CD4-positive, alpha-beta memory T cell (primary cell): ENCODE measurements at regions not wholly inside any gene's neighbourhood (a gene's known extent, or its start where the extent isn't known, plus 50 kb on each side); places are given as distances from the start of the nearest gene placed in this dataset.

Experiments
- CTCF ChIA-PET: fragments of 350-600 bp; sonication (Branson Sonifier 250); formaldehyde crosslinking; loops from one replicate; lab custom pipeline; 2021; ENCODE audit warnings: inconsistent platforms; ENCODE audit not compliant: partially characterized antibody; lab: Charles Lee
- POLR2A ChIA-PET: fragments of 350-600 bp; sonication (Branson Sonifier 250); formaldehyde crosslinking; loops from one replicate; lab custom pipeline; 2021; ENCODE audit not compliant: partially characterized antibody; lab: Charles Lee
- DNase-seq, 5 donors: peaks; one replicate each; pipeline versions ENCODE4 v3.0.0 to v3.0.0-alpha.2; 2020 to 2022; ENCODE audit warnings: mixed read lengths in 1 of 5
- H3K27ac ChIP-seq: one replicate; pipeline ENCODE4 v1.7.0; 2013; ENCODE audit warnings: low read depth, low read length
- H3K27me3 ChIP-seq: 2 replicates; pipeline ENCODE4 v1.7.0; 2013; ENCODE audit warnings: mild to moderate bottlenecking, low read length, moderate library complexity; ENCODE audit not compliant: insufficient read depth
- H3K36me3 ChIP-seq: 2 replicates; pipeline ENCODE4 v1.7.0; 2013; ENCODE audit warnings: mild to moderate bottlenecking, low read length, moderate library complexity; ENCODE audit not compliant: insufficient read depth
- H3K4me1 ChIP-seq: 2 replicates; pipeline ENCODE4 v1.7.0; 2013; ENCODE audit warnings: mild to moderate bottlenecking, low read length, moderate library complexity; ENCODE audit not compliant: insufficient read depth
- H3K4me3 ChIP-seq, 2 donors: one replicate each; pipeline ENCODE4 v1.7.0; 2013; ENCODE audit warnings: low read length in 2 of 2, mild to moderate bottlenecking in 1 of 2
- H3K9me3 ChIP-seq, 2 donors: one replicate each; pipeline ENCODE4 v1.7.0; 2013; ENCODE audit warnings: low read length in 2 of 2, control low read depth in 1 of 2; ENCODE audit not compliant: control insufficient read depth in 1 of 2
- H3K27ac Mint-ChIP-seq, 7 donors: one replicate each; pipeline ENCODE4 v1.8.0; 2020 to 2021; ENCODE audit warnings: mixed read lengths in 7 of 7, mild to moderate bottlenecking in 6 of 7, inconsistent platforms in 3 of 7, moderate library complexity in 3 of 7
- H3K27me3 Mint-ChIP-seq, 2 donors: one replicate each; pipeline ENCODE4 v1.8.0; 2020 to 2021; ENCODE audit warnings: mixed read lengths in 2 of 2
- H3K36me3 Mint-ChIP-seq, 2 donors: one replicate each; pipeline ENCODE4 v1.8.0; 2020 to 2021; ENCODE audit warnings: mixed read lengths in 2 of 2, inconsistent platforms in 1 of 2, mild to moderate bottlenecking in 1 of 2
- H3K4me1 Mint-ChIP-seq, 4 donors: one replicate each; pipeline ENCODE4 v1.8.0; 2020 to 2021; ENCODE audit warnings: mixed read lengths in 4 of 4, mild to moderate bottlenecking in 1 of 4
- H3K4me3 Mint-ChIP-seq, 8 donors: one replicate each; pipeline ENCODE4 v1.8.0; 2020 to 2021; ENCODE audit warnings: mixed read lengths in 8 of 8, mild to moderate bottlenecking in 7 of 8, moderate library complexity in 6 of 8, inconsistent platforms in 3 of 8
- H3K9me3 Mint-ChIP-seq, 8 donors: one replicate each; pipeline ENCODE4 v1.8.0; 2020 to 2021; ENCODE audit warnings: mixed read lengths in 8 of 8, mild to moderate bottlenecking in 5 of 8, inconsistent platforms in 3 of 8, moderate library complexity in 1 of 8
- intact Hi-C: fragments of 100-400 bp; cut with micrococcal nuclease; formaldehyde crosslinking; loops from one replicate; pipeline ENCODE4 v1.15.1; 2023

GRCh38 chr3:177554895-177555759, 357.8 kb upstream of the TBL1XR1 start:
- no peak overlapping the region for H3K4me3 ChIP-seq
- H3K27me3 ChIP-seq, result no peaks in the 10 kb centered on the region
- H3K27ac Mint-ChIP-seq, result peak overlapping the region in 5 of 7 donors; percentile 27 to 76 (median 58)
- intact Hi-C loops, result no loop called here
- no peaks in the 10 kb centered on the region for H3K27me3 Mint-ChIP-seq
- ChIA-PET POLR2A (interaction anchor here (0.6 to 1.1 kb wide), 2 partner anchors 16 to 43 kb away, joined by 3 to 5 read pairs; no protein-coding TSS in a partner anchor), CTCF (interaction anchor here (1.0 to 1.4 kb wide), 2 partner anchors 19 to 38 kb away, joined by 3 to 4 read pairs; no protein-coding TSS in a partner anchor)
- no peak overlapping the region for H3K27ac ChIP-seq
- peaks cover 48% of the 10 kb centered on the region for H3K4me1 ChIP-seq
- H3K9me3 Mint-ChIP-seq, result no peaks in the 10 kb centered on the region
- peaks cover 47 to 78% (median 57%) of the 10 kb centered on the region in 4 donors for H3K4me1 Mint-ChIP-seq
- peak overlapping the region in 4 of 8 donors; percentile 15 to 53 (median 31) for H3K4me3 Mint-ChIP-seq
- H3K36me3 Mint-ChIP-seq, result no peaks in the 10 kb centered on the region
- H3K9me3 ChIP-seq, result no peaks in the 10 kb centered on the region
- DNase-seq, result no peak
- H3K36me3 ChIP-seq, result no peaks in the 10 kb centered on the region

DNA sequence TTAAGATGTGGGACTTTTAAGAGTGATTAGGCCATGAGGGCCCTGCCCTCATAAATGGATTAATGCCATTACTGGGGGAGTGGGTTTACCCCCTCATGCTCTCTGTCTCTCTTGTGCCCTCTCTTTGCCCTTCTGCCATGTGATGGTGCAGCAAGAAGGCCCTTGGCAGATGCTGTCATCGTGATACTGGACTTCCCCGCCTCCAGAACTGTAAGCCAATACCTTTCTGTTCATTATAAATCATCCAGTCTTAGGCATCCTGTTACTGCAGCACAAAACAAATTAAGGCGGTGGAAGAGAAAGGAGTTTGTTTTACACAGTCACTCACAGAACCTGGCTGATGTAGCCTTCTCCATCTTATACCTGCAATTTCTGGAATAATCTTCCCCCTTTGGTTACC, 360.3 kb upstream of the TBL1XR1 start:
- Histone ChIP-seq H3K36me3 (no peaks in the 10 kb centered on the region), H3K27me3 (no peaks in the 10 kb centered on the region), H3K4me1 (peaks cover 26% of the 10 kb centered on the region), H3K27ac (no peak overlapping the region), H3K4me3 (no peak overlapping the region), H3K9me3 (no peaks in the 10 kb centered on the region)
- POLR2A ChIA-PET, result no interaction called here
- H3K27me3 Mint-ChIP-seq, result no peaks in the 10 kb centered on the region
- peaks cover 25 to 54% (median 34%) of the 10 kb centered on the region in 4 donors for H3K4me1 Mint-ChIP-seq
- no peaks in the 10 kb centered on the region for H3K36me3 Mint-ChIP-seq
- no peaks in the 10 kb centered on the region for H3K9me3 Mint-ChIP-seq
- H3K27ac Mint-ChIP-seq, result peak overlapping the region in 2 of 7 donors; percentile 3 to 51
- DNase-seq, result no peak
- intact Hi-C loops, result no loop called here
- CTCF ChIA-PET, result no interaction called here
- H3K4me3 Mint-ChIP-seq, result no peak overlapping the region

- Histone ChIP-seq H3K27ac (no peak overlapping the region), H3K4me3 (no peak overlapping the region), H3K27me3 (no peaks in the 10 kb centered on the region), H3K4me1 (no peaks in the 10 kb centered on the region), H3K9me3 (no peaks in the 10 kb centered on the region), H3K36me3 (no peaks in the 10 kb centered on the region)
- intact Hi-C loops, result no loop called here
- no peak overlapping the region for H3K27ac Mint-ChIP-seq
- H3K9me3 Mint-ChIP-seq, result no peaks in the 10 kb centered on the region
- no peak for DNase-seq
- H3K36me3 Mint-ChIP-seq, result no peaks in the 10 kb centered on the region
- CTCF ChIA-PET, result interaction anchor here (0.9 to 1.7 kb wide), 4 partner anchors 10 to 510 kb away, joined by 3 read pairs; no protein-coding TSS in a partner anchor
- no peak overlapping the region for H3K4me3 Mint-ChIP-seq
- peaks cover 3 to 17% (median 3%) of the 10 kb centered on the region in 4 donors for H3K4me1 Mint-ChIP-seq
- POLR2A ChIA-PET, result interaction anchor here (0.5 to 0.8 kb wide), 3 partner anchors 37 to 201 kb away, joined by 3 read pairs; no protein-coding TSS in a partner anchor
- no peaks in the 10 kb centered on the region for H3K27me3 Mint-ChIP-seq
Measured at GRCh38 chr3:177561365-177561764, 364.1 kb upstream of the TBL1XR1 start.

DNA sequence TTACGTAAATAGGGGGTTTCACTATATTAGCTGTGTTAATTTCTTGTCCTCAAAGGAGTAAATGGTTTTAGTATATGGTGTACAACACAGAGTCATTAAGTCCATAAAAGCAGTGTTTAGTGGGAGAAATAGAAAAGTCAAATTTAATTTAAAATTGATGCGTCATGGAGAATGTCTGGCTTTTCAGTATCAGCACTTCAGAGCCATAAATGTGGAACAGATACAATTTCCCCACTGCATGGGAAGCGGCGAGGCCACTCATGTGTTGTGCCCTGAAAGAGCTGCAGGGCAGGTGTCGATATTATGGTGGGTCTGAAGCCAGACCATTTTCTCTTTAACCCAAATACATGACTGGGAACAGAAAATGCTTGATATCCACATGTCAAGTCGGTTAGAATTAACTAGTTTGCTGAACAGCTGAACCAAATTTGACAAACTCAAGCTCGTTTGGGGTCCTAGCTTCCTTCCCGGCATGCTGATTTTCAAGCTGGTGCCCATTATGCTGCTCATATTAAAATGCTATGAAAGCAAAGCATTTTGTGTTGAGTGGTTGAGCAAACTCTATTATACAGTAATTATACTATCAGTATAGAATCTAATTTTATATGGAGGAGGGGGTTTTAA, 364.6 kb upstream of the TBL1XR1 start:
- Histone ChIP-seq H3K27me3 (no peaks in the 10 kb centered on the region), H3K9me3 (no peaks in the 10 kb centered on the region), H3K4me1 (no peaks in the 10 kb centered on the region), H3K27ac (no peak overlapping the region), H3K36me3 (no peaks in the 10 kb centered on the region), H3K4me3 (no peak overlapping the region)
- Mint-ChIP-seq H3K9me3 (no peaks in the 10 kb centered on the region), H3K27ac (no peak overlapping the region), H3K36me3 (no peaks in the 10 kb centered on the region), H3K4me1 (peaks cover 0 to 12% (median 1%) of the 10 kb centered on the region in 4 donors), H3K4me3 (no peak overlapping the region), H3K27me3 (no peaks in the 10 kb centered on the region)
- ChIA-PET POLR2A (interaction anchor here (0.5 to 0.8 kb wide), 2 partner anchors 194 to 202 kb away, joined by 3 read pairs; no protein-coding TSS in a partner anchor), CTCF (interaction anchor here (0.9 to 1.7 kb wide), 3 partner anchors 11 to 511 kb away, joined by 3 read pairs; no protein-coding TSS in a partner anchor)
- no peak for DNase-seq
- intact Hi-C loops, result no loop called here

GRCh38 chr3:177563243-177563780, 366.0 kb upstream of the TBL1XR1 start:
- H3K27me3 ChIP-seq, result no peaks in the 10 kb centered on the region
- no peaks in the 10 kb centered on the region for H3K4me1 ChIP-seq
- Mint-ChIP-seq H3K4me1 (peaks cover 0 to 1% (median under 1%) of the 10 kb centered on the region in 4 donors), H3K9me3 (no peaks in the 10 kb centered on the region), H3K27ac (no peak overlapping the region), H3K27me3 (no peaks in the 10 kb centered on the region), H3K4me3 (no peak overlapping the region), H3K36me3 (no peaks in the 10 kb centered on the region)
- intact Hi-C loops, result no loop called here
- H3K36me3 ChIP-seq, result no peaks in the 10 kb centered on the region
- DNase-seq, result no peak
- H3K27ac ChIP-seq, result no peak overlapping the region
- POLR2A ChIA-PET, result no interaction called here
- H3K9me3 ChIP-seq, result no peaks in the 10 kb centered on the region
- no peak overlapping the region for H3K4me3 ChIP-seq
- CTCF ChIA-PET, result interaction anchor here (1.7 kb wide), 1 partner anchor 101 kb away, joined by 3 read pairs; no protein-coding TSS in a partner anchor

DNA sequence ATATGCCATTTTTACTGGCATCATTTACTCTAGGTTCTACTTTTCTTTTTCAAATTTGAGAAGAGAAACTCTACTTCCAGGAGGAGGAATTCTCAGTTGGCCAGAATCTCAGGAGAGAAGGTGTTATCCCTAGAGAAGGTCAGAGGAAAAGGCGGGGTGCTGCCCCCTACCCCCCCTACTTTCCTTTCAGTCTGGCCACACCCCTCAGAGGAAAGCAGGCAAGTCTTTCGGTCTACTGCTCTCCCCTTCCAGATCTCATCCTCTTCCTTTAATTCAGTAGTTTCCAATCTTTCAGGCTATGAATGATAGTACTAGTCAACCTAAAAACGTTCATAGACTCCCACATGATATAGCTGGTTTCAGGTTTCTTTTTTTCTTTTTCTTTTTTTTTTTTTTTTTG, 366.5 kb upstream of the TBL1XR1 start:
- POLR2A ChIA-PET, result no interaction called here
- H3K9me3 ChIP-seq, result no peaks in the 10 kb centered on the region
- no peak for DNase-seq
- CTCF ChIA-PET, result no interaction called here
- no peak overlapping the region for H3K4me3 Mint-ChIP-seq
- no peak overlapping the region for H3K27ac ChIP-seq
- intact Hi-C loops, result no loop called here
- H3K36me3 Mint-ChIP-seq, result no peaks in the 10 kb centered on the region
- H3K27ac Mint-ChIP-seq, result no peak overlapping the region
- peaks cover 0 to 1% (median under 1%) of the 10 kb centered on the region in 4 donors for H3K4me1 Mint-ChIP-seq
- H3K4me3 ChIP-seq, result no peak overlapping the region
- no peaks in the 10 kb centered on the region for H3K4me1 ChIP-seq
- H3K27me3 Mint-ChIP-seq, result no peaks in the 10 kb centered on the region
- no peaks in the 10 kb centered on the region for H3K9me3 Mint-ChIP-seq
- no peaks in the 10 kb centered on the region for H3K36me3 ChIP-seq
- no peaks in the 10 kb centered on the region for H3K27me3 ChIP-seq

GRCh38 chr3:177565981-177566380, 368.7 kb upstream of the TBL1XR1 start:
- ChIA-PET CTCF (no interaction called here), POLR2A (no interaction called here)
- Mint-ChIP-seq H3K9me3 (peaks cover 0 to 2% (median 0%) of the 10 kb centered on the region in 8 donors), H3K4me1 (peaks cover 0 to 3% (median under 1%) of the 10 kb centered on the region in 4 donors), H3K27ac (no peak overlapping the region), H3K4me3 (no peak overlapping the region), H3K27me3 (no peaks in the 10 kb centered on the region), H3K36me3 (no peaks in the 10 kb centered on the region)
- Histone ChIP-seq H3K4me3 (no peak overlapping the region), H3K4me1 (no peaks in the 10 kb centered on the region), H3K36me3 (no peaks in the 10 kb centered on the region), H3K27me3 (no peaks in the 10 kb centered on the region), H3K27ac (no peak overlapping the region), H3K9me3 (no peaks in the 10 kb centered on the region)
- no peak for DNase-seq
- intact Hi-C loops, result no loop called here
